ENCODE measurements at regions not wholly inside any gene's neighbourhood (a gene's known extent, or its start where the extent isn't known, plus 50 kb on each side); places are given as distances from the start of the nearest gene placed in this dataset.

DNA sequence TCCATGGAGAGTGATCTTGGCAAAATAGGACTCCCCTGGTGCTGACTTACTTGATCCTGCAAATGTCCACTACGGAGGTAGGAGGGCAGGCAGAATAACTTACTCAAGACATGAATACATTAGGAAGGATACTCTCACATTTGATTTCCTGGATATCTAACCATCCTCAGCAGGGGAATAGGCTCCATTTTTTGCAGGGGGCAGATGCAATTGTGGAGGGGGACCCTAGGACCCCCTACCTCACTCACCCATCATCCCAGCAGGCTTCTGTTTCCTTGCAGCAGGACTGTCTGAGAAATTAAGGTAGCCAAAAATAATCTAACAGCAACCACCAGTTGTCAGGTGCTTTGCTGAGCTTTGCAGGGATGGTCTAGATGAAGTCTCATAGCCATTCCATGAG, 482.0 kb downstream of the ZNF536 start:
- Histone ChIP-seq H3K9me3 (ENCODE audit: insufficient read depth in 2 of 2, low read depth in 1 of 2, low read length in 1 of 2) (no peaks in the 10 kb centered on the region), H2BK120ac (replicated peaks; ENCODE audit: low read depth, low read length) (no peak overlapping the region), H3K4me2 (ENCODE audit: insufficient read depth in 1 of 2, low read depth in 2 of 2, low read length in 2 of 2) (no peak overlapping the region), H2BK5ac (ENCODE audit: low read depth, low read length) (no peak overlapping the region), H2BK20ac (ENCODE audit: low read length) (no peak overlapping the region), H3K4ac (replicated peaks; ENCODE audit: insufficient read length, low read depth, low read length) (no peak overlapping the region), H3K56ac (replicated peaks; ENCODE audit: insufficient read length, low read depth, low read length) (no peak overlapping the region), H3K18ac (ENCODE audit: extremely low read depth, low read length) (no peak overlapping the region), H4K20me1 (replicated peaks in 1 of 2; ENCODE audit: control insufficient read depth in 1 of 2, insufficient read depth in 2 of 2, low read length in 2 of 2) (no peaks in the 10 kb centered on the region), H2BK15ac (ENCODE audit: low read length) (no peak overlapping the region), H3K27ac (ENCODE audit: low read depth, low read length) (no peak overlapping the region), H3K4me3 (ENCODE audit: extremely low read depth in 1 of 4, insufficient read depth in 2 of 4, low read depth in 3 of 4, low read length in 4 of 4) (no peak overlapping the region), H3K4me1 (replicated peaks in 1 of 4; ENCODE audit: control insufficient read depth in 3 of 4, insufficient read depth in 4 of 4, low read length in 3 of 4) (no peaks in the 10 kb centered on the region), H3K36me3 (ENCODE audit: control insufficient read depth in 2 of 4, insufficient read depth in 4 of 4, low read length in 3 of 4) (no peaks in the 10 kb centered on the region), H3K23me2 (ENCODE audit: low read depth, low read length) (no peaks in the 10 kb centered on the region), H3K23ac (ENCODE audit: insufficient read length) (no peak overlapping the region), H4K5ac (ENCODE audit: insufficient read length, low read depth, low read length) (no peak overlapping the region), H4K8ac (ENCODE audit: extremely low read depth, insufficient read depth, low read length) (no peak overlapping the region), H3K79me2 (ENCODE audit: control insufficient read depth in 1 of 2, insufficient read depth in 2 of 2, low read length in 2 of 2) (no peaks in the 10 kb centered on the region), H3K79me1 (ENCODE audit: low read depth, low read length) (no peaks in the 10 kb centered on the region), H2AK5ac (ENCODE audit: low read depth, low read length) (no peak overlapping the region), H2AFZ (ENCODE audit: low read length) (no peak overlapping the region), H2BK12ac (ENCODE audit: low read depth, low read length) (no peak overlapping the region), H4K91ac (replicated peaks; ENCODE audit: insufficient read length, low read length) (no peak overlapping the region), H3K27me3 (replicated peaks in 1 of 4; ENCODE audit: control insufficient read depth in 3 of 4, extremely low read depth in 1 of 4, insufficient read depth in 3 of 4, low read length in 3 of 4) (no peaks in the 10 kb centered on the region), H3K9ac (replicated peaks in 1 of 4; ENCODE audit: extremely low read depth in 1 of 4, low read depth in 3 of 4, low read length in 3 of 4) (no peak overlapping the region), H3K14ac (ENCODE audit: insufficient read length) (no peak overlapping the region)
- POLR2A ChIA-PET (ENCODE audit: partially characterized antibody): no interaction called here
- CTCF ChIA-PET (ENCODE audit: partially characterized antibody): interaction anchor here (1.1 kb wide), 2 partner anchors 11 to 171 kb away, joined by 3 to 6 read pairs; no protein-coding TSS in a partner anchor
- WGBS, 2 experiments (ENCODE audit: extremely low coverage in 1 of 2, insufficient coverage in 1 of 2, insufficient read length in 1 of 2, insufficient replicate concordance in 2 of 2, low coverage in 1 of 2, low lambda C conversion rate in 2 of 2, missing lambda C conversion rate in 1 of 2): 93% methylated on average over 1 of the region's 1 CpG; no CpG with 5 or more reads in 1 of the 2 experiments
- DNase-seq (ENCODE audit: low read depth in 1 of 2, low spot score in 2 of 2) (peak in 1 of 2 experiments; percentile 19), FAIRE-seq (no peak)
- TF ChIP-seq MAFK (IDR thresholded peaks at IDR 0.05; ENCODE audit: low read depth, low read length) (no peak), TAF7 (optimal IDR thresholded peaks at IDR 0.05; ENCODE audit: borderline replicate concordance, low read depth, low read length) (no peak), RAD21 (IDR thresholded peaks at IDR 0.05 in 1 of 2, conservative IDR thresholded peaks at IDR 0.05 in 1 of 2; ENCODE audit: low read depth in 2 of 2, low read length in 2 of 2) (no peak), HDAC2 (IDR thresholded peaks at IDR 0.05; ENCODE audit: borderline replicate concordance in 1 of 2, low read depth in 2 of 2, low read length in 2 of 2) (no peak), SP2 (IDR thresholded peaks at IDR 0.05; ENCODE audit: low read length) (no peak), BCL11A (IDR thresholded peaks at IDR 0.05; ENCODE audit: low read depth in 2 of 2, low read length in 2 of 2) (no peak), SP1 (IDR thresholded peaks at IDR 0.05; ENCODE audit: low read depth, low read length) (no peak), ASH2L (IDR thresholded peaks at IDR 0.05; ENCODE audit: low read length) (no peak), KDM5A (IDR thresholded peaks at IDR 0.05; ENCODE audit: low read length) (no peak), NRF1 (IDR thresholded peaks at IDR 0.05; ENCODE audit: low read depth, low read length) (no peak)
- TF ChIP-seq, protein P1, sequence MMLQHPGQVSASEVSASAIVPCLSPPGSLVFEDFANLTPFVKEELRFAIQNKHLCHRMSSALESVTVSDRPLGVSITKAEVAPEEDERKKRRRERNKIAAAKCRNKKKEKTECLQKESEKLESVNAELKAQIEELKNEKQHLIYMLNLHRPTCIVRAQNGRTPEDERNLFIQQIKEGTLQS (IDR thresholded peaks at IDR 0.05; ENCODE audit: insufficient read depth, low read depth, low read length): no peak
- TF ChIP-seq, protein P2, sequence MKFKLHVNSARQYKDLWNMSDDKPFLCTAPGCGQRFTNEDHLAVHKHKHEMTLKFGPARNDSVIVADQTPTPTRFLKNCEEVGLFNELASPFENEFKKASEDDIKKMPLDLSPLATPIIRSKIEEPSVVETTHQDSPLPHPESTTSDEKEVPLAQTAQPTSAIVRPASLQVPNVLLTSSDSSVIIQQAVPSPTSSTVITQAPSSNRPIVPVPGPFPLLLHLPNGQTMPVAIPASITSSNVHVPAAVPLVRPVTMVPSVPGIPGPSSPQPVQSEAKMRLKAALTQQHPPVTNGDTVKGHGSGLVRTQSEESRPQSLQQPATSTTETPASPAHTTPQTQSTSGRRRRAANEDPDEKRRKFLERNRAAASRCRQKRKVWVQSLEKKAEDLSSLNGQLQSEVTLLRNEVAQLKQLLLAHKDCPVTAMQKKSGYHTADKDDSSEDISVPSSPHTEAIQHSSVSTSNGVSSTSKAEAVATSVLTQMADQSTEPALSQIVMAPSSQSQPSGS (IDR thresholded peaks at IDR 0.05; ENCODE audit: low read length): no peak
